ENCODE measurements at regions not wholly inside any gene's neighbourhood (a gene's known extent, or its start where the extent isn't known, plus 50 kb on each side); places are given as distances from the start of the nearest gene placed in this dataset.
"Not testable (repeated sequence)": the region's sequence is repeated elsewhere in the genome, so short reads cannot be mapped to it uniquely, and the experiment has no call there.

DNA sequence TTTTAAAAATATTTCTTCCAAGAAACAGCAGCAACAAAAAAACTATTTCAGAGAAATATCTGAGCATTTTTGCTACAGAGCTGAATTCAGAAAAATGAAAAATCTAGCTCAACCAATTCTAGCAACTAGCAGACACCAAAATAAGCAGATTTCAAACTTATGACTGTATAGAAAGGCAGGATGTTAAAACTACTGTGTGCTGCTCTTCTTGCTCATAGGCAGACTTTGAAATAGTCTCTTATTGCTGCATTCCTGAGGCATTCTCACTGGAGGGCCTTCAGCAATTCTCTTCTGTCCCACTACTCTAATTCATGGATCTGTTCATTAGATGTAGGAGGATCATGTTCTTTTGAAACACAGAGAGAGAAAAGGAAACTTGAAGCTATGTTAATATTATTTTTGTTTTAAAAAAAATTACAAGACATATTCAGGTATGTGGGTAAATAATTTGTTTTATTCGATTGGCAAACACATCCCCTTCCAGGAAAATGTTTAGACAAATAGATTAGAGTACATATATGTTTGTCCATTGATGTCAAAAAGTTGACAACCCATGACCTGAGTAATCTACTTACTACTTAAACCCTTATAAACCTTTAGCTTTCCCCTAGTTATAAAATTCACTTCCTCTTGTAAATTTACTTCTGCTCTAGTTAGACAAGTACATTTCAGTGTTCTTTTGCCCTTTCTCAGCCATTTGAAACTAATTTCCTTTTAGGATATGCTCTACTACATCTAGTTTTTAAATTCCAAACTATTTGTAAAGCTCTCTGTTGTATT lies 428.2 kb upstream of the POT1 start:
- DNase-seq, result no peak

GRCh38 chr7:125355899-125356298 lies 426.3 kb upstream of the POT1 start:
- no peak for DNase-seq

DNA sequence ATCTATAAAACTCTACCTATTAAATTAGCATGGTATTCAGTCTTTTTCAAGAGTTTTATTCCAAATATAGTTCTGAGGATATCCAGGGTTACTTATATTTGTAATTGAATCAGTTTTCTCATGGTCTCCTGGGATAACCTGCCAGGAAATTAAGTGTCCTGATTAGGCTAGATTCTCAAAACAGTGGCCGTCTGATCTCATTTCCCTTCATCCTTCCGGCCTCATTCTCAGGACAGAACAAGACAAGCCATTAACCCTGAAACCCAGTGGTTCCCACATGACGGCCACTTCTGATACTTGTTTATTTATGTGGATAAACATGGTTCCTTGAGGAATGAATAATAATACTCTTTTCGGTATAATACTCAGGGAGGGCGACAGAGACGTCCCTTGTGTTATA lies 417.6 kb upstream of the POT1 start:
- peak; percentile 19 for DNase-seq

- DNase-seq, result no peak
Observed at GRCh38 chr7:125338110-125338509, 408.5 kb upstream of the POT1 start.

DNA sequence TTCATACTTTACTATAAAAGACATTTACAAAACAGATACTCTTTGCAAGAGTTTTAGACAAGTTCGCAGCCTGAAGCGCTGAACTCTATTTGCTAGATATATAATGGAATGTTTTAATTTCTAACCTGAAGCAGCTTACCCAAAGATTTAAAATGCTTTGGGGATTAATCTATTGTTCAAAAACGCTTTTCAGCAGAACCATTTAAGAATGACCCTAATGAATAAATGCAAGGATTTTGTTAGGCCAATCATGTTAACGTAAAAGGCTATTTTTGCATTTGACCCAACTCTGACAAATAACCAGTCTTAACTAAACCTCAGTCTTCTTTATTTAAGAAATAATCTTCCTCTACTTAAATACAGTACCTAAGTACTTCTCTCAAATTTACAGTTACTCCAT lies 406.7 kb upstream of the POT1 start:
- DNase-seq, result no peak

DNA sequence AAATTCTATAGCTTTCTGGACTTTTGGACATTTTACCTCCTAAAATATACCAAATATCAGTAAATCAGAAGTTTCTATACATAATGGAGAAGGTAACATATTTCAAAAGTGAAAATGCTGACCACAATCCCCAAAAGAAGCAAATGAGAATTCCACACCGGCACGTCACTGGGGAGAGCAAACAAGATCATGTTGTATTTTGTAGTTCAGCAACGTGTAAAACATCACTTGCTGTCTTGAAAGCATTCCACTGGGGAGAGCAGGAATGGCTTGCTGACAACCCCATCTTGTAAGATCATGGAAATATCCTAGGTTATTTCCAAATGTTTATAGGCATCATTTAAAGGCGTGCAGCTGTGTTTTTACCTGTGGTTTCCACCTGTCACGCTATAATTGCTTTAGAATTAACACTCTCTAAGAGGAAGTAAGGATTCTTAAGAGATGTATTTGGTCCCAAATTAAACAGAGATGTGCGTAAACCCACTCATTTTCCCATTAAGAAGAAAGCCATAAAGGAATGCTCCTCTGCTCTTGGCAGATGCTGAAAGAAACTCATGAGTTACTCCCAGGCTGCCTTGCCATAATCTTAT lies 397.1 kb upstream of the POT1 start:
- no peak for DNase-seq

DNA sequence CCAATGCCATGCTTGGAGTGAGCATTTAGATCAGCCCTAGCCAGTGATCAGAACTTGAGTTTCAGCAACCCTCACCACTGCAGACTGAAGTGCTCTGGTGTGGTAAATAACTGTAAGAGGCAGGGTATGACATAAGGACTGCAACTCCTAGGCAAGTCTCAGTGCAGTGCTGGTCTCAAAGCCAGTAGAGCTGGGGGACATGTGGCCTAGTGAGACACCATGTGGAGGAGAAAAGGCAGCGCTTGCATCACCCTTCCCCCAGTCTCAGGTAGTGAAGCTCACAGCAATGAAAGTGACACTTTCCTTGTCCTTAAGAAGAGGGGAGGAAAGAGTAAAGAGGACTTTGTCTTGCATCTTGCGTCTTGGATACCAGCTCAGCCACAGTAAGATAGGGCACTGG lies 386.8 kb upstream of the POT1 start:
- no peak for DNase-seq

DNA sequence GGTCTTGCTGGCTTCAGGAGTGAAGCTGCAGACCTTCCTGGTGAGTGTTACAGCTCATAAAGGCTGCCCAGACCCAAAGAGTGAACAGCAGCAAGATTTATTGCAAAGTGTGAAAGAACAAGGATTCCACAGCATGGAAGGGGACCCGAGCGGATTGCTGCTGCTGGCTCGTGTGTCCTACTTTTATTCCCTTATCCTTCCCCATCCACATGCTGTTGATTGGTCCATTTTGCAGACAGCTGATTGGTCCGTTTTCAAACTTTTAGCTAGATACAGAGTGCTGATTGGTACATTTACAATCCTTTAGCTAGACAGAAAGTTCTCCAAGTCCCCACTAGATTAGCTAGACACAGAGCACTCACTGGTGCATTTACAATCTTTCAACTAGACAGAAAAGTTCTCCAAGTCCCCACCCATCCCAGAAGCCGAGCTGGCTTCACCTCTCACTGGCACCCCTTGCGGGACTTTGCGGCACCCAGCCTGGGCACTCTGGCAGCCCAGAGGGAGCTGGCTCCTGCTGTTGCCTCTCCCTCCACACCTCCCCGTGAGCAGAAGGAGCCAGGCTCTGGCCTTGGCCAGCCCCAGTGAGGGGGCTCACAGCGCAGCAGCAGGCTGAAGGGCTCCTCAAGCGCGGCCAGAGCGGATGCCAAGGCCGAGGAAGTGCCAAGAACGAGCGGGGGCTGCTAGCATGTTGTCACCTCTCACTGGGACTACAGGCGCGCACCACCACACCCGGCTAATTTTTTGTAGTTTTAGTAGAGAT lies 369.6 kb upstream of the POT1 start:
- DNase-seq, result no peak

DNA sequence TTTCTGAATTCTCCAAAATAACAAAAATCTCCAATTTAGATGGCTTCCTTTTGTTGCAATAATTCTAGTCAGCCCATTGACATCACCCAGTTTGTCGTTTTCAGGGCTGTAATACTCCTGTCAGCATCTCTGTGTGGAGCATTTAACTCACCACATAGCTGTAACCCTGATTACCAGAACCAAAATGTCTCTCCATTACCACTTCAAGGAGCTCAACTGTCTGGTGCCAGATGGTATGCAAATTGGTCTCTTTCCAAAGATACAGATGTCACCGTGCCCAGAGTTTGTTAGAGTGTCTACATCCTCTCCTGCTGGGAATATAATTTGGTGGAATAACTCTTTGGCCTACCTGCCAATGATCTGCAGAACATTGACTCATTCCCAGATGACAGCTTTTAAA lies 350.3 kb upstream of the POT1 start:
- no peak for DNase-seq

DNA sequence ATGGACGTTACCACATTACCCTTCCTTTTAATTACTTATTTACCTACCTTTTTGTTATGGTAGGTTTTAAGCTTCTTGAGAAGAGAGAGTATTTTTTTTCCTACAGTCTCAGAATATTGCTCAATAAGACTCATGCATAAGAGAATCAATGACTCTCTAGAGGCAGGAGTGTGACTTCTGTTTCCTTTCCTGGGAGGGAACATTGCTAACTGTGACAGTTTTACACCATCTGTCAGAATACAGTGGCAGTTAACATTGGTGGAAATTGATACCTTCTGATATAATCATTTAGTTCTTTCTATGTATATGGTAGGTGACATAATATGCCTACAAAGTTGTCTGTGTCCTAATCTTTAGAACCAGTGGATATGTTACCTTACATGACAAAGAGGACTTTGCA lies 348.7 kb upstream of the POT1 start:
- no peak for DNase-seq

DNA sequence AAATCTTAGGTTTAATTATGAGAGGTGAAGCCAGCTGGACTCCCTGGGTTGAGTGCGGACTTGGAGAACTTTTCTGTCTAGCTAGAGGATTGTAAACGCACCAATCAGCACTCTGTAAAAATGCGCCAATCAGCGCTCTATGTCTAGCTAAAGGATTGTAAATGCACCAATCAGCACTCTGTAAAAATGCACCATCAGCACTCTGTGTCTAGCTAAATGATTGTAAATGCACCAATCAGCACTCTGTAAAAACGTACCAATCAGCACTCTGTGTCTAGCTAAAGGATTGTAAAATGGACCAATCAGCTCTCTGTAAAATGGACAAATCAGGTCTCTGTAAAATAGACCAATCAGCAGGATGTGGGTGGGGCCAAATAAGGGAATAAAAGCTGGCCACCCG lies 345.1 kb upstream of the POT1 start:
- DNase-seq, result not testable (repeated sequence)

DNA sequence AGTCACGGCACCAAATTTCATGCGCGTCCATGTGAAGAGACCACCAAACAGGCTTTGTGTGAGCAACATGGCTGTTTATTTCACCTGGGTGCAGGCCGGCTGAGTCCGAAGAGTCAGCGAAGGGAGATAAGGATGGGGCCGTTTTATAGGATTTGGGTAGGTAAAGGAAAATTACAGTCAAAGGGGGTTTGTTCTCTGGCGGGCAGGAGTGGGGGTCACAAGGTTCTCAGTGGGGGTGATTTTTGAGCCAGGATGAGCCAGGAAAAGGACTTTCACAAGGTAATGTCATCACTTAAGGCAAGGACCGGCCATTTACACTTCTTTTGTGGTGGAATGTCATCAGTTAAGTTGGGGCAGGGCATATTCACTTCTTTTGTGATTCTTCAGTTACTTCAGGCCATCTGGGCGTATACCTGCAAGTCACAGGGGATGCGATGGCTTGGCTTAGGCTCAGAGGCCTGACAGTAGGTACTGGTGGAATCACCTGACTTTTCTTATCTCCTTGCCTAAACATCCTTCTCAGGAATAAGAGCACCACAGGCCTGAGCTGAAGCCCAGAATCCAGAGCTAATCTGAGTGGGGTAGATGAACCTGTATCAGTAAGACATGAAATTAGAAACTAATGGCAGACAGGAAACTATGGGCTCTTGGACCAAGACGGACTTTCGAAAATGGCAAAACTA lies 334.7 kb upstream of the POT1 start:
- not testable (repeated sequence) for DNase-seq

DNA sequence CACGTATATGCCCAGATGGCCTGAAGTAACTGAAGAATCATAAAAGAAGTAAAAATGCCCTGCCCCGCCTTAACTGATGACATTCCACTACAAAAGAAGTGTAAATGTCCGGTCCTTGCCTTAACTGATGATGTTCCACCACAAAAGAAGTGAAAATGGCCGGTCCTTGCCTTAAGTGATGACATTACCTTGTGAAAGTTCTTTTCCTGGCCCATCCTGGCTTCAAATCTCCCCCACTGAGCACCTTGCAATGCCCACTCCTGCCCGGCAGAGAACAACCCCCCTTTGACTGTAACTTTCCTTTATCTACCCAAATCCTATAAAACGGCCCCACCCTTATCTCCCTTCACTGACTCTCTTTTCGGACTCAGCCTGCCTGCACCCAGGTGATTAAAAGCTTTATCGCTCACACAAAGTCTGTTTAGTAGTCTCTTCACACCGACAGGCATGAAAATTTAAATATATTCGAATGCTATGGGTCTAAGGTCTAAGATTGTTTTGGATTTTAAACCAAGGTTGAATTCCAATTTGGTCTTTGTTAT lies 329.3 kb upstream of the POT1 start:
- not testable (repeated sequence) for DNase-seq

DNA sequence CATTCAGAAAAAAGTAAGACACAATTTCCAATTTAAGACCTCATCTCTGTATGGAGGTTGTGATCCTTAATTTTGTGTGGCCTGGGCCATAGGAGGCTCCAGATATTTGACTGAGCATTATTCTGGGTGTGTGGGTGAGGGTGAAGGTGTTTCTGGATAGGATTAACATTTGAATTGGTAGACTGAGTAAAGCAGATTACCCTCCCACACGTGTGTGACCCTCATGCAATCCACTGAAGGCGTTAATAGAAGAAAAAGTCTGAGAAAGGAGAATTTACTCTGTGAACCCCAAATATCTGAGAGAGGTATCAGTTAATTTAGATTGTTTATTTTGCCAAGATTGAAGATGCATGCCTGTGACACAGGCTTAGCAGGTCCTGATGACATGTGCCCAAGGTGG lies 328.0 kb upstream of the POT1 start:
- DNase-seq, result no peak

- DNase-seq, result no peak
Observed at GRCh38 chr7:125256446-125256845, 326.8 kb upstream of the POT1 start.

GRCh38 chr7:125255810-125256209 lies 326.2 kb upstream of the POT1 start:
- DNase-seq, result no peak

- no peak for DNase-seq
Observed at GRCh38 chr7:125254566-125254965, 324.9 kb upstream of the POT1 start.

GRCh38 chr7:125253452-125254190 lies 324.0 kb upstream of the POT1 start:
- DNase-seq, result no peak

DNA sequence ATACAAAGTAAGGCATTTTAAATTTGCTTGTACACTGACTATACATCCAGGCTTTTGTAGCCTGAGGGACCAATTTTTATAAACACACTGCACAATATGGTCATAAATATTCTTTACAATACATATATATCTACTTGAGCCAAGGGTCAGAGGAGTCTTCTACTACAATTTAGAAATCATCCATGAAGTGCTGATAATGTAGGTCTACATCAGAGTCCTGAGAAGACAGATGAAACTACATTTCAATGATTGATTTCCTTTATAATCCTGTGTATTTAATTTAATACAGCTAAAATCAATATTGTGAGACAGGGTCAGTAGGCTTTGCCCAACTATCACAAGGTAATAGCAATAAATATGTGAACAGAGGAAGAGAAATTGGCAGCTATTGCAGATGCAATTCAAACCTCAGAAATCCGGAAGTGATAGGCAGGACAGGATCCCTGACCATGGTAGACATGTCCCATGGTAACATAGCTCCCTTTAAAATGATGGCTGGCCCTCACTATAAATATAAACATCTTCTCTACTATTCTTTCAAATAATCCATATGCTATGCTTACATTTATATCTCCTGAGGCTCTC lies 318.0 kb upstream of the POT1 start:
- no peak for DNase-seq

DNA sequence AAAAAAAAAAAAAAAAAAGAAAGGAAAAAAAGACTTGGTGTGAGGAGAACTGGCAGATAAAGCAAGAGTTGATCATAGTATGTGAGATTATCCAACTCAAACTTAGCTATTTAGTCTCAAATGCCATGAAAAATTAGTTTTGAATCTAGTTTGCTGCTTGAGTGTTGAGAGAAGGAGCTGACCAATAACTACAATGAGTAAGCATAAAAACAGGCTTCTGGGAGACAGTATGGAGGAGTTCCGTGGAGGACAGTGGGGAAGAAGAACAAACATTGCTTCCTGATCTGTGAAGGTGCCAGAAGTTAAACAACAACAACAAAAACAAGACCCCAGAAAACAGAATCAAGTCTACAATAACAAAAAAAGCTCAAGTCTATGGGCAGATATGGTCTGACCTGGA lies 317.1 kb upstream of the POT1 start:
- DNase-seq, result no peak

GRCh38 chr7:125241548-125241947 lies 311.9 kb upstream of the POT1 start:
- DNase-seq, result no peak

DNA sequence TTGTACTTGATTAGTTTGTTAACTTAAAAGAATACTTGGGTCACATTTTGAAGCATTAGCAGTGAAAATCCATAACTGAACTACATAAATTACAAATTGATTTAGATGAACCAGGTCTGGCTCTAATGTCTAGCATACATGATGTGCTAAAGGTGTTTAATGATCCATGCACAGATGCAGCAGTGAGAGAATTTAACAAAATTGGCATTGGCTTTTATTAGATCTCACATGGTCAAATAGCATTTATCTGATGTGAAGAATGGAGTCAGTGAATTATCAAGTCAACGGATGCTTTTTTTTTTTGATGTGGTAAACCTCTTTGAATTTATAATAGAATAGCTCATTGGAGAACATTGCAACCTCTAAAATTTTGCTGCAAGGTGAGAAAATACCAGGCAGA lies 293.0 kb upstream of the POT1 start:
- DNase-seq, result no peak

Data from femur (tissue), 1 donor.